Nephron progenitor cell (in vitro differentiated cells): ENCODE measurements at regions not wholly inside any gene's neighbourhood (a gene's known extent, or its start where the extent isn't known, plus 50 kb on each side); places are given as distances from the start of the nearest gene placed in this dataset.

ENCODE experiments used
- DNase-seq: peaks from one replicate; pipeline ENCODE4 v3.0.0; 2021
- H3K27ac Mint-ChIP-seq: 2 replicates; pipeline ENCODE4 v1.8.0; 2021; ENCODE audit warnings: mild to moderate bottlenecking, moderate library complexity, mixed read lengths
- H3K27me3 Mint-ChIP-seq: 2 replicates; pipeline ENCODE4 v1.8.0; 2021; ENCODE audit warnings: mild to moderate bottlenecking, low read depth, mixed read lengths; ENCODE audit not compliant: poor library complexity
- H3K36me3 Mint-ChIP-seq: 2 replicates; pipeline ENCODE4 v1.8.0; 2021; ENCODE audit warnings: low read depth, mixed read lengths
- H3K4me1 Mint-ChIP-seq: 2 replicates; pipeline ENCODE4 v1.8.0; 2021; ENCODE audit warnings: mixed read lengths
- H3K4me3 Mint-ChIP-seq: 2 replicates; pipeline ENCODE4 v1.8.0; 2021; ENCODE audit warnings: mild to moderate bottlenecking, moderate library complexity, mixed read lengths
- H3K9me3 Mint-ChIP-seq: 2 replicates; pipeline ENCODE4 v1.8.0; 2021; ENCODE audit warnings: mild to moderate bottlenecking, moderate library complexity, mixed read lengths
- TF ChIP-seq, protein P1 (sequence below): fragments of 200-600 bp; sonication (generic); IDR thresholded peaks from 2 replicates; pipeline ENCODE4 v1.5.0; 2021; ENCODE audit warnings: antibody characterized with exemption

DNA sequence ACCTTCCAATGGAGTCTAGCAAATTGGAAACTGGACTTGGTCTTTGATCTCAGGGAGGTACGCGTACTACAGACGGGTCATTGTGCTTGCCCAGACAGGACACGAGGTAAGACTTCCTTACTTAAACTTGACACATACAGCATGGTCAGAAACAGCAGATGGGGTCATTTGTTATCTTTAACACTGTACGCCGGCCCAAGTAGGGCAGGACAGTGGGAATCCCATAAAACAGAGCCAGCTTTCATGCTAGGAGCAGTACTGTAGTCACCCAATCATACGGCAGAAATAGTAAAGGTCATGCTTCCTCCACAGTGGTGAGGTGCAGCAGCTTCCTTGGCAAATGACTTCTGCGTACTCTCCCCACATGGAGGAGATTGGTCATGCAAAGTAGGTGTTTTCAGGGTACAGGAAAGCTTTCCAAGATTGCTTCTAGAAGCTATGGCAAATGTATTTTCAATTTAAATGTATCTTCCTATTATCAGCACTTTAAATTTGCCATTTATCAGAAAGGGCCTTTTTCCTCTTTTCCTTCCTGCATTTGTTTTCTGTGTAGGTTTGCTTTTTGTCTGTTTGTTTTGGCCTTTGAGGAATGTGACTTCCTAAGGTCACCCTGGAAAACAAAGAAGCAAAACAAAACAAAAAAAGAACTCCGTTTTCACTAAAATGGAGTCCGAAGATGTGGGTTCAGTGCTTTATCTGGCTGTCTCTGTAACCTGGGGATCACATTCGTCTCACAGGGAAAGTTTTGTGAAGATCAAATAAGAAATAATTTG lies 74.0 kb upstream of the DSG1 start:
- peak overlapping the region; percentile 33 for H3K4me3 Mint-ChIP-seq
- H3K27ac Mint-ChIP-seq = peak overlapping the region; percentile 99

DNA sequence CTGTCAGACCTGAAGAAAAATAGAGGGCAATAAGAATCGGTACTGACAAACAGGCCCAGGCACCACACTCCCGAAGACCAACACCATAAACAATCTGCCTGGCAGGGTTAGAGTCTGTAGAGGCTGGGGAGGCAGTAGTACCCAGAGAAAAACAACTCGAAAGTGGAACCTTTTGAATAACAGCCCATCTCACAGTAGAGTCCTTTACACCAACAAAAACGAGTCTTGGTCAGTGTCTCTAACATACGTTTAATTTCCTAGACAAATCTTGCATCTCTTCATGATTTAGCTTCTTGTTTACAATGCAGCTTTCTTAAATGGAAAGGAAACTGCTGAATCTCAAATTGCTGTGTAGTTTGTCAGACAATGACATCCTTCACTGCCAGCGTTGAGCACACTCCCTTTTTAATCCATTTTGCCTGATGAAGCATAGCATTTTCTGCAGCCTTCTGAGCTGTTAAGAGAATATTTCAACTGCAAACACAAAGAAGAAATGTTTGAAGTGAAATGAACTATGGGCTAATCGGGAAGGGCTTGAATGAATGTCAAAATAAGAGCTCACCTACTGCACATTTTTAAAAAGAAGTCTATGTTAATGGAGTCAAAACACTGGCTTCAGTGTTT lies 73.1 kb upstream of the DSG1 start:
- H3K4me3 Mint-ChIP-seq = peak overlapping the region; percentile 69
- DNase-seq = peak; percentile 20
- TF ChIP-seq, protein P1, sequence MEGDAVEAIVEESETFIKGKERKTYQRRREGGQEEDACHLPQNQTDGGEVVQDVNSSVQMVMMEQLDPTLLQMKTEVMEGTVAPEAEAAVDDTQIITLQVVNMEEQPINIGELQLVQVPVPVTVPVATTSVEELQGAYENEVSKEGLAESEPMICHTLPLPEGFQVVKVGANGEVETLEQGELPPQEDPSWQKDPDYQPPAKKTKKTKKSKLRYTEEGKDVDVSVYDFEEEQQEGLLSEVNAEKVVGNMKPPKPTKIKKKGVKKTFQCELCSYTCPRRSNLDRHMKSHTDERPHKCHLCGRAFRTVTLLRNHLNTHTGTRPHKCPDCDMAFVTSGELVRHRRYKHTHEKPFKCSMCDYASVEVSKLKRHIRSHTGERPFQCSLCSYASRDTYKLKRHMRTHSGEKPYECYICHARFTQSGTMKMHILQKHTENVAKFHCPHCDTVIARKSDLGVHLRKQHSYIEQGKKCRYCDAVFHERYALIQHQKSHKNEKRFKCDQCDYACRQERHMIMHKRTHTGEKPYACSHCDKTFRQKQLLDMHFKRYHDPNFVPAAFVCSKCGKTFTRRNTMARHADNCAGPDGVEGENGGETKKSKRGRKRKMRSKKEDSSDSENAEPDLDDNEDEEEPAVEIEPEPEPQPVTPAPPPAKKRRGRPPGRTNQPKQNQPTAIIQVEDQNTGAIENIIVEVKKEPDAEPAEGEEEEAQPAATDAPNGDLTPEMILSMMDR = no peak
- H3K9me3 Mint-ChIP-seq = no peaks in the 10 kb centered on the region
- H3K27ac Mint-ChIP-seq = peak overlapping the region; percentile 99
- H3K27me3 Mint-ChIP-seq = no peaks in the 10 kb centered on the region
- no peaks in the 10 kb centered on the region for H3K36me3 Mint-ChIP-seq
- H3K4me1 Mint-ChIP-seq = peaks cover 81% of the 10 kb centered on the region

More for the DNA sequence above, 74.0 kb upstream of the DSG1 start:
- no peaks in the 10 kb centered on the region for H3K36me3 Mint-ChIP-seq
- no peak for DNase-seq
- H3K9me3 Mint-ChIP-seq = no peaks in the 10 kb centered on the region
- H3K4me1 Mint-ChIP-seq = peaks cover 71% of the 10 kb centered on the region
- no peaks in the 10 kb centered on the region for H3K27me3 Mint-ChIP-seq
- TF ChIP-seq, protein P1 = no peak

- H3K27me3 Mint-ChIP-seq = no peaks in the 10 kb centered on the region
- H3K36me3 Mint-ChIP-seq = no peaks in the 10 kb centered on the region
- TF ChIP-seq, protein P1 = no peak
- H3K9me3 Mint-ChIP-seq = no peaks in the 10 kb centered on the region
- peak overlapping the region; percentile 88 for H3K27ac Mint-ChIP-seq
- H3K4me1 Mint-ChIP-seq = peaks cover 90% of the 10 kb centered on the region
- DNase-seq = no peak
- H3K4me3 Mint-ChIP-seq = no peak overlapping the region
These were observed 72.1 kb upstream of the DSG1 start for GRCh38 chr18:31245820-31246219.

GRCh38 chr18:31246460-31246859 lies 71.5 kb upstream of the DSG1 start:
- TF ChIP-seq, protein P1 = no peak
- no peak for DNase-seq
- H3K4me1 Mint-ChIP-seq = peaks cover 96% of the 10 kb centered on the region
- H3K27me3 Mint-ChIP-seq = no peaks in the 10 kb centered on the region
- H3K27ac Mint-ChIP-seq = peak overlapping the region; percentile 91
- H3K36me3 Mint-ChIP-seq = no peaks in the 10 kb centered on the region
- H3K9me3 Mint-ChIP-seq = no peaks in the 10 kb centered on the region
- no peak overlapping the region for H3K4me3 Mint-ChIP-seq

GRCh38 chr18:31247574-31248199 lies 70.3 kb upstream of the DSG1 start:
- H3K9me3 Mint-ChIP-seq = no peaks in the 10 kb centered on the region
- DNase-seq = no peak
- H3K27me3 Mint-ChIP-seq = no peaks in the 10 kb centered on the region
- H3K4me3 Mint-ChIP-seq = no peak overlapping the region
- peaks cover 87% of the 10 kb centered on the region for H3K4me1 Mint-ChIP-seq
- H3K27ac Mint-ChIP-seq = no peak overlapping the region
- TF ChIP-seq, protein P1 = no peak
- no peaks in the 10 kb centered on the region for H3K36me3 Mint-ChIP-seq
